GM12874 (cell line): ENCODE measurements at regions not wholly inside any gene's neighbourhood (a gene's known extent, or its start where the extent isn't known, plus 50 kb on each side); places are given as distances from the start of the nearest gene placed in this dataset.

Experiments used
- CTCF ChIP-seq: IDR thresholded peaks from 2 replicates; pipeline ENCODE4 v1.5.1; 2011; ENCODE audit warnings: low read depth, mild to moderate bottlenecking, control low read depth, low read length, moderate library complexity; ENCODE audit not compliant: insufficient read depth

DNA sequence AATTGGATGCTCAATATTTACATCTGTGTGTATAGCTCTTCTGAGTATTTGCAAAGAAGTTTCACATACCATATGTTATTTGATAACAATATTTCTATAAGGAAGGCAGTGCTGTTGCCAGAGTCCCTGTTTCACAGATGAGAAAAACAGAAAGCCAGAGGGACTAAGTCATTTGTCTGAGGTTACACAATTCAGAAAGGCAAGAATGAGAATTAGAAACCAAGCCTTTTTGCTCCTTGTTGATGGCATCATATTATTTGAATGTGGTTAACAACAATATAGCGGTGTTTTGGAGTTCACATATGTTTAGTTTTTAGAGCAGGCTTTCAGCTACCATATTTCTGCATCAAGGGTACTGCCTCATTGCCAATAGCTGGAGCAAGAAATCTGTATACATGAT, 110.9 kb upstream of the PRLR start:
- TF ChIP-seq CTCF, result no peak

DNA sequence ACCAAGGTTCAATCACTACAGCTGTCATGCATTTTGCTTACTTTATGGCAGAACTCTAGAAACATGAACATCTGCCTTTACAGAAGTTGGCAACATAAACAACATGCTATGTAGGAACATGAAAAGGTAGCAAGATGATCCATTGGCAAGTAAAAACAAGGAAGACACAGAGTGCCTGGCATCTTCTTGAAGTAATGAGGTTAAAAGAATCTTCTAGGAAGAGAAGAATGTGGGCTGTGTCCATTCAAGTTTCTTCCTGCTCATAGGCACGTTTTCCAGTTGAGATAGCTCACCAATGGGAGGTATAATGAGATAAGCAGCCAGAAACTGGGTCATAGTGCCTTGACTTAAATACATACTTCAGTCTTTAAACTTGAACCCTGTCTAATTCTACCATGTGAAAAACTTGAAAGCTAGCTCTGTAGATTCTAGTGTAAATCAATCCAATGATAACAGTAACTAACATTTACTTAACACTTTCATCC, 109.4 kb upstream of the PRLR start:
- no peak for TF ChIP-seq CTCF

DNA sequence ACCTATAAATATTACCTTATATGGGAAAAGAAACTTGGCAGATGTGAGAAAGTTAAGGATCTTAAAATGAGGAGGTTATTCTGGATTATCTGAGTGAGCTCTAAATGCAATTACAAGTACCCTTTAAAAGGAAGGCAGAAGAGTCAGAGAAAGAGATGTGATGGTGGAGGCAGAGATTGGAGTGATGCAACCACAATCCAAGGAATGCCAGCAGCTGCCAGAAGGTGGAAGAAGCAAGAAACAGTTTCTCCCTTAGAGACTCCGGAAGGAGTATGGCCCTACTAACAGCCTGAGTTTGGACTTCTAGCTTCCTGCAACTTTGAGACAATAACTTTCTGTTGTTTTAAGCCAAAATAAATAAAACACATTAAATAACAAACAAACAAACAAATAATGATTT, 108.7 kb upstream of the PRLR start:
- TF ChIP-seq CTCF, result no peak

DNA sequence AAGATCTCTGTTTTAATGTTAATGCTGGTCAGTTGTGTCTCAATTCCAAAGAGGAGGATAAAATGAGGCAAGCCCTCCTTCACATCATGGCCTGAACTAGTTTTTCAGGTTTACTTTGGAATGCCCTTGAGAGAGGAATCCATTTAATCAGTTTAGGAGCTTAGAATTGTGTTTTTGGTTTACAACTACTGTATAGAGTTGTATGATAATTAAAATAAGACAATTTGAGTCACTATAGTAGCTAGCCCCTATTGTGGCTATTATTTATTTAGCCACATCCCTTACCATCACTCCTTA, 107.8 kb upstream of the PRLR start:
- TF ChIP-seq CTCF, result no peak

DNA sequence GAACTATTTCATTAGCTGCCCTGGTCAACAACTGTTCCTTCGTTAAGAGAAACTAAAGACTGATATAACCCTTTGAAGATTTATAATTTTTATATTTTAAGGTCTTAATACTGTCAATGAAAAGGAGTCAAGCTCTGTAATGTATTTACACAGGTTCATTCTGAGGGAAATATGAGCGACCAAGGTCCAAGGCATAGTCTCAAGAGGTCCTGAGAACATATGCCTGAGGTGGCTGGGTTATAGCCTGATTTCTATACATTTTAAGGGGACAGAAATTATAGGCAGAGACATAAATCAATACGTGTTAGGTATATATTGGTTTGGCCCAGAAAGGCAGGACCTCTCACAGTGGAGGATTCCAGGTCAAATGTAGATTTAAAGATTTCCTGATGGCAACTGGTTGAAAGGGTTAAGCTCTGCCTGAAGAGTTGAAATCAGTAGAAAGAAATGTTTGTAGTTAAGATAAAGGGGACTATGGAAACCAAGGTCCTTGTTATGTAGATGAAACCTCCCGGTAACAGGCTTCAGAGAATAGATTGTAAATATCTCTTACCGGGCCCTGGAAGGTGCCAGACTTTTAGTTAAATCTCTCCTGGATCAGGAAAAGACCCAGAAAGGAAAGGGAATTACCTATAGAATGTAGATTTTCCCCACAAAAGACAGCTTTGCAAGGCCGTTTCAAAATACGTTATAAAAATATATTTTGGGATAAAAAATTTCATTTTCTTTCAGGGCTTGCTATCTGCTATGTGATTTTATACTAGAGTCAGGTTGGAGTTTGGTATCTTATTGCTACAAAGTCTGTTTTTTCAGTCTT, 107.3 kb upstream of the PRLR start:
- no peak for TF ChIP-seq CTCF

DNA sequence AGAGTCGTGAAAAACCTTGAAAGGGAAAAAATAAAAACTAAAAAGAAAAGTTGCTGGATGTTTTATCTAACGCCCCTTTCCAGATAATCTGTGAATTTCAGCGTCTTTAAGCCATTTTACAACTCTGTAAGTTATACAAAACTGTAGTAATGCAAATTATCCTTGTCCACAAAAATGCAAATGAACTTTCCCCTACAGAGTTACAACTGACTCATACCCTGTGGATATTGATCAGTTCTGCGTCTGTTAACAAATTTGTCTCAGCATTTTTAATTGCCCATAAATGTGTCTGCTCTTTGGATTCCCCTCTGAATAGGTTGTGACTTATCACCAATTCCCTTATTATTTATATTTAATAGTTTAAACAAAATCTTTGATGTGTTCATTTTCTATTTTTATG, 105.9 kb upstream of the PRLR start:
- TF ChIP-seq CTCF, result no peak

GRCh38 chr5:35335752-35336151, 105.5 kb upstream of the PRLR start:
- no peak for TF ChIP-seq CTCF
